RWPE1 (cell line): ENCODE measurements at regions not wholly inside any gene's neighbourhood (a gene's known extent, or its start where the extent isn't known, plus 50 kb on each side); places are given as distances from the start of the nearest gene placed in this dataset.

Experiments used
- CTCF ChIA-PET: fragments of 350-600 bp; sonication (Branson Sonifier 250); formaldehyde crosslinking; extraction: SDS; loops from one replicate; lab custom pipeline; 2021; lab: Yijun Ruan, JAX
- POLR2A ChIA-PET: fragments of 400-600 bp; formaldehyde crosslinking; extraction: SDS; loops from one replicate; lab custom pipeline; 2020; ENCODE audit warnings: antibody characterized with exemption; ENCODE audit not compliant: low non-redundant PET; lab: Yijun Ruan, JAX
- DNase-seq: peaks from one replicate; pipeline ENCODE4 v3.0.0; 2012; ENCODE audit warnings: low spot score
- H3K27ac ChIP-seq: fragments of 450-650 bp; 2 replicates; pipeline ENCODE4 v1.5.1; 2017
- TF ChIP-seq, protein P1 (sequence below): fragments of 450-650 bp; conservative IDR thresholded peaks from 2 replicates; pipeline ENCODE4 v1.5.1; 2017; ENCODE audit warnings: low read depth, mild to moderate bottlenecking

DNA sequence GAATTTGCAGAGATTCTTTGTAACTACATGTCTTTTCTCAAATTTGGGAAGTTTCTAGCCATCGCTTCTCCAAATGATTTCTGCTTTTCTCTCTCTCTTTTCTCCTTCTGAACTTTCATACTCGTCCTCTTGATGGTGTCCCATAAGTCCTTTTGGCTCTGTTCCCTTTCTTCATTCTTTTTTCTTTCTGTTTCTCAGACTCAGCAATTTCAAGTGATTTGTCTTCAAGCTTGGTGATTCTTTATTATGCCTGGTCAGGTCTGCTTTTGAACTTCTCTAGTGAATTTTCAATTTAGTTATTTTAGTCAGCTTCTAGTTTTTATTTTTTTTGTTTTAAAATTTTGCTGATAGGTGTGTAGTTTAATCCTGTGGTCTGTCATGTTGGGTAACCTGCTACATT is 57.6 kb upstream of the EEF1E1 start:
- no peak overlapping the region for H3K27ac ChIP-seq
- TF ChIP-seq, protein P1, sequence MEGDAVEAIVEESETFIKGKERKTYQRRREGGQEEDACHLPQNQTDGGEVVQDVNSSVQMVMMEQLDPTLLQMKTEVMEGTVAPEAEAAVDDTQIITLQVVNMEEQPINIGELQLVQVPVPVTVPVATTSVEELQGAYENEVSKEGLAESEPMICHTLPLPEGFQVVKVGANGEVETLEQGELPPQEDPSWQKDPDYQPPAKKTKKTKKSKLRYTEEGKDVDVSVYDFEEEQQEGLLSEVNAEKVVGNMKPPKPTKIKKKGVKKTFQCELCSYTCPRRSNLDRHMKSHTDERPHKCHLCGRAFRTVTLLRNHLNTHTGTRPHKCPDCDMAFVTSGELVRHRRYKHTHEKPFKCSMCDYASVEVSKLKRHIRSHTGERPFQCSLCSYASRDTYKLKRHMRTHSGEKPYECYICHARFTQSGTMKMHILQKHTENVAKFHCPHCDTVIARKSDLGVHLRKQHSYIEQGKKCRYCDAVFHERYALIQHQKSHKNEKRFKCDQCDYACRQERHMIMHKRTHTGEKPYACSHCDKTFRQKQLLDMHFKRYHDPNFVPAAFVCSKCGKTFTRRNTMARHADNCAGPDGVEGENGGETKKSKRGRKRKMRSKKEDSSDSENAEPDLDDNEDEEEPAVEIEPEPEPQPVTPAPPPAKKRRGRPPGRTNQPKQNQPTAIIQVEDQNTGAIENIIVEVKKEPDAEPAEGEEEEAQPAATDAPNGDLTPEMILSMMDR = no peak
- POLR2A ChIA-PET = no interaction called here
- CTCF ChIA-PET = interaction anchor here (0.7 kb wide), 1 partner anchor 1920 kb away, joined by 5 read pairs; no protein-coding TSS in a partner anchor
- no peak for DNase-seq

DNA sequence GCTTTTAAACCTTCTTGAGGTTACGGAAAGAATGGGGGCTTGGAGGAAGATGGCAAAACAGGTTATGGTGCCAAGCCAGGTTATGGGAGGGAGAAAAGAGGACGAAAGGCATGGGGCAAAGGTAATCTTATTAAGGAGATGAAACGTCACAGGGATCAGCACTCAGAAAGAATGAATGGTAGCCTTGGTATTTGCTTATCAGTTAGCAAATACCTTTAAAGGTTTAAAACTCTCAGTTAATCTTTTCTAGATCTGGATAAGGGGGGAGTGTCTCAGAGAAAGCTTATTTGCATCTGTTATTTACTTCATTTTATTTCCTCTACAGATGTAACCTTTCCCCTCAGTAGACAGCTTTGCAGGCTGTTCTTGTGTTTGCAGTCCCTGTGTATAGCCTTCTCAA is 55.5 kb upstream of the EEF1E1 start:
- CTCF ChIA-PET = no interaction called here
- H3K27ac ChIP-seq = no peak overlapping the region
- DNase-seq = no peak
- POLR2A ChIA-PET = no interaction called here
- TF ChIP-seq, protein P1 = no peak

DNA sequence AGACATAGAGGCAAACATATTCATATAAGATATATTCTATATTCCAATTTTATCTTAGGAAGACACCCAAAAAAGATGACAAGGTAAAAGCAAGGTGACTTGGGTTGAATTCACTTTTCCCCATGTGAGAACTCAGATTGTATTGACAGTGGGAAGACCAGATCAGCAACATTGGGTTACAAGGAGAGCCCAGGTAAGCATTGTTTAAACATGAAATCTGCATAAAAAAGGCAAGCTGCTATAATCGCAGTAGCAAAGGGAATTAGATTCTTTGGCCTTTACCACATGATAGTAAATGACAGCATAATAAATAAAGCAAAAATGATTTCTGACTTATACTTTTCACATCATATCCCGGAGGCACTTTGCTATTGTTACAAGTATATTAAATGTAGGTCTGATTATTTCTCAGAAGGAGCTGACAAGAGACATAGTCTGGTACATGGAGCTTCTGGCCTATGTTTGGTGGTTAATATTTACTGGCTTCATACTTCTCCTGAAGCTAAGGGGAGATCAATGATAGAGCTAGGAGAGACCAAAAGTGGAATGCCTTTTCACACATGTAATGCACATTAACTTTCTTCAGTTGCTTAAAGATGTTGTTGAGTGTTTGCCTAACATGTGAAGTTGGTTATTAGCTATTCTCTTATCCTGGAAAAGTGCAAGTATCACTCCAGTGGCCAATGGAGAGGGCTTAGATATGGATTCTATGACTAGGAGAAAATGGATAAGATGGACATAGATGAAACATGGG is 53.1 kb upstream of the EEF1E1 start:
- CTCF ChIA-PET = interaction anchor here (0.7 to 1.0 kb wide), 2 partner anchors 64 to 1798 kb away, joined by 3 to 6 read pairs; no protein-coding TSS in a partner anchor
- no peak for DNase-seq
- POLR2A ChIA-PET = no interaction called here
- TF ChIP-seq, protein P1 = no peak
- no peak overlapping the region for H3K27ac ChIP-seq
